GM21786 (cell line): ENCODE measurements at regions not wholly inside any gene's neighbourhood (a gene's known extent, or its start where the extent isn't known, plus 50 kb on each side); places are given as distances from the start of the nearest gene placed in this dataset.

Source experiments
- ATAC-seq: cut with Tn5 transposase; IDR thresholded peaks from one replicate; pipeline ENCODE4 v1.9.1; 2021; ENCODE audit not compliant: unreplicated experiment

DNA sequence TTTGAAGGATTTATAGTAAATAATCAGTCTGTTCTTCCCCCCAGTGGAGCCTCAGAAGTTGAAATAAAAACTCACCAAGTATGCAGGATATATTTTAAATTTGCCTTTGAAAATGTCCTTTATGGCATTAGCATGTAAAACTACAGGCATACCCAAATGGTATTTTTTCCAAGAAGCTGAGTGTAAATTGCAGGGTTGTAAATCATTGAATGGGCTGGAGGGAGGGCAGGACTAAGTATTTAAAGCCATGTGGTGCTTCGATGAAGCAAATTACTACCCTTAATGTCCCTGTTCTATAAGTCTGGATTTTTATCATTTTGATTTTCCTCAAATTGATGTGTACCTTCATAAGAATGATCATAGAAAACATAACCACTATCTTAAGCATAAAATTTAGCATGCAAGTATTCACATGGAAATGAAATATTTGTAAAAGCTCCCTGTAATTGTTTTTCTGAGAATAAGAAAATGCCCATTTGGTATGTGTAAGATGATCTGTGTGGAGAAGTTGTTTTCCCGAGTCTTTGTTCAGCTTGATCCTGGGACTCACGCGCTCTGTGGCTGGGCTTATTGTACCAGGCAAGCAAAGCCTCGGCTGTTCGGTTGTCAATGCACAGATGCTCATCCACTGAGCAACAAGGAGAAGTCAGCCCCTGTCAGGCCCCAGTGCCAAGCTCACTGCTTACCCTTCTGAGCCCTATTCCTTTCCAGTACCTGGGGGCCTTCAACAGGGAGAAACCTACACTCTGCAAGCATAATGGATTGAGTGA is 66.7 kb downstream of the CD164 start:
- ATAC-seq = no peak

DNA sequence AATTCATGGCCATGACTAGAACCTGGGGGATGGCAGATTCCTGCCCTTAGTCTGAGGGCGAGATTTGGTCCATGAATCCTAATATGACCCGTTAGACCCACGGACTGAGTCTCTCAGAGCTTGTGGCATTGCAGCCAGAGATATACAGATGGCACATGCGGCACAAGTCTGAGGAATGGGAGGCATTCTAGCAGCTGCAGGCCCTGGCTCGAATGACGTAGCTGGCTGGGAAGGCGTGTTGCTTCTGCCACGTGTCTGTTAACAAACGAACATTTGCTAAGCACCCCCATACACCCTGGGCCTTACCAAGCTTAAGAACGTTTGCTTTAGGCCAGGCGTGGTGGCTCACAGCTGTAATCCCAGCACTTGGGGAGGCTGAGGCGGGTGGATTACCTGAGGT is 68.0 kb downstream of the CD164 start:
- no peak for ATAC-seq

DNA sequence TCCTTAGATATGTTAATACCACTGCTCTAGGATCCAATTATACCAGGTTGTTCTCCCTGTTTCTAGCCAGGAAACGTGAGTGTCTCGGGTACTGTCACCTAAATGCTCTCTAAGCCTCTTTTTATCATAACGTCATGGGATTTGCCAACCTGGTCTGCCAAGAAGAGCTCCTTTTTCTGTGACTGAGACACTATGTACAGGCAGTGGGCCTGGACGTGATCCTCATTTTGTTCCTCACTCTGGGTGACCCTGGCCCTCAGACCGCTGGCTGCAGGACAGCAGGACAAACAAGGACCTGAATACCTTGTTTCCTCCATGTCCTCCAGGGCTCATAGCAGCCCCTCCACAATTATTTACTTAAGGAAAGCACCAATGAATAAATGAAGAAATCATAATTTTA is 69.1 kb downstream of the CD164 start:
- ATAC-seq = no peak

DNA sequence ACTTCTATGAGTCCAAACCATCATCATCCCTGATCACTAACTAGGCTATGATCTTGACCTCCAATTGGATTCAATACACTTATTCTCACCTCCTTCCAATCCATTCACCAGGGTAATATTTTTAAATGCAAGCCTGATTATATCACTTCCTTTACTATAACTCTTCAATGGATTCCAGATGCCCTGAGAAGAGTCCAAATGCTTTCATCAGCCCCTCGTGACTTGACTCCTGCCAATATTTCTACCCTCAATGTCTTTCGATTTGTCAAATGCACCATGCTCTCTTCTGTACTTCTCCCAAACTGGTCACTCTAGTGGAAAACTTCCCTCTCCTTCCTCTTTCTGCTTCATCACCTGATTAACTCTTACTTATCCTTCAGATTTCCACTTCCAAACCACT is 70.8 kb downstream of the CD164 start:
- no peak for ATAC-seq

DNA sequence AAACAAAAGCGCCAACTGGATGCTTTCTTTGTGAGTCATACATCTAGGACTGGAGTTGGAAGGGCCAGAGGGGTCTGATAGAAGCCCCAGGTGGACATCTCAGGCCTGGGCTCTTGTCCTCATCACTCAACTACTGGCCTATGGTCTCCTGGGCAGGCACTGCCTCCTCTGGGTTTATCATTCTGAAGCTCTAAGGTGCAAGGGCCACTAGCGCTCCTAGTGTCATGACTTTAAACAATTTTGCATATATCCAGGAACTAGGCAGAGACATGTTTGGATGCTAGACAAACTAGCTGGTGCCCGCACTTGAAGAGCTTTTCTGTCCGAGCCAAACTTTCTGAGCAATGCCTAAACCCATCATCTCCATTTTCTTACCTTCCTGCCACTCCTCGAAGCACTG is 72.3 kb downstream of the CD164 start:
- ATAC-seq = no peak

DNA sequence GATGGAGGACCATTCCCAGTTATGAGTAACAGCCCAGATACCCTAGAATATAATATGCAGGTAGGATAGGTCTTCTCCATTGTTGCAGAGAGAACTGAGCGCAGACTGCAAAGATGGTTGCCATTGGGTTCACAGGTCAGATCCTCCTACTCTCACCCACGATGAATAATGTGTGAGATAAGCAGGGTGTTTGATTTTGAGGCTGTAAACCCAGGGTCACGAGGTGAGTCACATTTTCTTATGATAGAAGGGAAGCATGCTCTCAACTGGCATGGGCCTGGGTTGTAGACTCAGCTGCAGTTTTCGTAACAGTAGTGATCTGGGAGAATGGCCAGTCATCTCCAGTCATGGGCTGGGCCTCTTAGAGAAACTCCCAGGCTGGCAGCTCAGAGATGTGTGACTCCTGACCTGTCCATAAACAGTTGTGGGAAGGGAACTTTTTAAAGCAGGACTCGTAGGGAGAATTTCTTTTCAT is 74.2 kb downstream of the CD164 start:
- no peak for ATAC-seq

DNA sequence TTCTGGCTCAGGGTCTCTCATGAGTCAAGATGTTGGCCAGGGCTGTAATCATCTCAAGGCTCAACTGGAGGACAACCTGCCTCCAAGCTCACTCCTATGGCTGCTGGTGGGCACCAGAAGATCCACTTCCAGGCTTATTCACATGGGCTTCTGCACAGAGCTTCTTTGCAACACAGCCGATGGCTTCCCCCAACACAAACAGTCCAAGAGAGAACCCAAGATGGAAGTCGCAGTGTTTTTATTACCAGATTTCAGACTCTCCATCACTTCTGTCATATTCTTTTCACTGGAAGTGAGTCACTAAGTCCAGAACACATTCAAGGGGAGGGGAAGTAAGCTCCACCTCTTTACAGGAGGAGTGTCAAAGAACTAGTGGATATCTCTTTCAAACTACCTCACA is 75.5 kb downstream of the CD164 start:
- ATAC-seq = no peak

DNA sequence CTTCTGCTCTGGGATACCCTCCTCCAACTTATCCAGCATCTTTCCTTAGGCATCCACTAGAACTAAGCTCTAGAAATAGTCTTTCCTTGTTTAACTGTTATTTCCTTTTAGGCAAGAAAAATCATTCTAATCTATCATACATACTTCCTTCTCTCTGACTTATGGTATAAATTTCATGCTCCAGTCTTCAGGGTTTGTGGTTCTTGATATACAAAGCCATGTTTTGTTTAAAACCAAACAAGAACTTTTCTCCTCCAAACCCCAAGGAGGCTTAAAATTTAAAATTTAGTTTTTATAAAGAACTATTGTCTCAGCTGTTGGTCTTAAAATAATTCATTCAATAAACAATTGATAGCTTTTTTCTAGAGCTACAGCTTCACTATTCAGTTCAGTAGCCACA is 77.2 kb downstream of the CD164 start:
- no peak for ATAC-seq

DNA sequence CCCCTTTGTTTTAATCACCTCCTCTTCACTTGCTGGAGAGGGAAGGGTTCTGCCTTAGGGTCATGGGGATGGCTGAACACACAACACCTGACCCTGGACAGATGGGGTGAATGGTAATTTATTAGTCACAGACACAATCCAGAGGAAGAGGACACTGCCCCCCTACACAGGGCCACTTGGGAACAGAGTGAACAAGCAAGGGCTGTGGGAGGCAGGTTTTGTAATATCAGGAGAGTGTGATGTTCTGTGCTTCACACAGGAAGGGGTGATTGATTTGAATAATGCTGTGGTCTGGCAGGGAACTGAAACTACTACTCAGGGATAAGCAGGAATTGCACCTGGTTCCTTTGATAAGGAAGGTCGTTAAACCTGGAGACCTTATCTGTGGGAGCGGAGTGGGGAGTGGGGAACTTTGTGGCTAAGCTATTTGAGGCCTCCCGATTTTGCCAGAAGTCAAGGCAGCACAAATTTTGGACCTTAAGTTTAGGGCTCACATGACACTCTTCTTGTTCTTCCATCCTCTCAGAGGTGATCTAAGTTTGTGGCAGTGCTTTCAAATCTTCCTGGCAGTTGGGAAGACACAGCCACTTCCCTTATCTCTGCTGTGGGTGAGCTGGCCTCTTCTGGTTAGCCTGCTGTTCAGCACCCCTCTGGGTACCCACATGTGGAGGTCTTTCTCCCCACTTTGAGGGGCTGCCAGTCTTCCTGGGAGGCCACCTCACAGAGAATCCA is 77.8 kb downstream of the CD164 start:
- peak; percentile 60 for ATAC-seq

DNA sequence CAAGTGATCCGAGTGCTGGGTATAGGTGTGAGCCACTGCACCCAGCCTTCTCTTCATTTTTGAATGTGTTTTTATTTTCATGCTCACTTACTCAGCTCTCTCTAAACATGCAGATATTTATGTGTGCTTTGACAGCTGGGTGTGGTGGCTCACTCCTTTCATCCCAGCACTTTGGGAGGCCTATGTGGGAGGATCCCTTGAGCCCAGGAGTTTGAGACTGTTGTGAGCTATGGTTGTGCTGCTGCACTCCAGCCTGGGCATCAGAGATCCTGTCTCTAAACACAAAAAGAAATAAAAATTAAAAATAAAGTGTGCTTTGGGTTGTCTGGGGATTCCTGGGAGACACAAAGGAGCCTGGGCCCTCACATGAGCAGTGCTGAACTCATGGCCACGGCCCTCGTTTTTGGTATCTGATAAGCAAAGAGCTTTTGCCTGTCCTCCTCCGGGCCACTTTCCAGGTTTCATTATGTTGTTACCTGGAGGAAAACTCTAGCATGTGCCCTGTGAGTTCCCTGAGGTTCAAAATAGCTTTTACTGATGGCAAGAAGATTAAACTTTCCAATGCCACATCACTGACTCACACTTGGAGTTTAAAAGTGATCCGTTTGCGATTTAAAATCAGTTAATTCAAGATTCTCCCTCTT is 78.5 kb downstream of the CD164 start:
- no peak for ATAC-seq

DNA sequence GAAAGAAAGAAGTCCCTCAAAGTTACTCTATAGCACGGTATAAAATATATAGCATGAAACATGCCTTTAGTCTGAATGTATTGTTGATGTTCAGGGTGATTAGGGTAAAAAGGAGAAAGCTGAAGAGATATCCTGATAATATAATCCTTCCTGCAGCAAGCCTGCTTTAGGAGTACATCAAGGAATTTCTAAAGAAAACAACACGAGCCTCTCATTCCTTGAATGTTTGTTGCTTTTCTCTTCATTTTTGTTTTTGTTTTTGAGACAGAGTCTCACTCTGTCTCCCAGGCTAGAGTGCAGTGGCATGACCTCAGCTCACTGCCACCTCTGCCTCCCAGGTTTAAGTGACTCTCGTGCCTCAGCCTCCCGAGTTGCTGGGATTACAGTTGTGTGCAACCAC is 79.1 kb downstream of the CD164 start:
- ATAC-seq = no peak

DNA sequence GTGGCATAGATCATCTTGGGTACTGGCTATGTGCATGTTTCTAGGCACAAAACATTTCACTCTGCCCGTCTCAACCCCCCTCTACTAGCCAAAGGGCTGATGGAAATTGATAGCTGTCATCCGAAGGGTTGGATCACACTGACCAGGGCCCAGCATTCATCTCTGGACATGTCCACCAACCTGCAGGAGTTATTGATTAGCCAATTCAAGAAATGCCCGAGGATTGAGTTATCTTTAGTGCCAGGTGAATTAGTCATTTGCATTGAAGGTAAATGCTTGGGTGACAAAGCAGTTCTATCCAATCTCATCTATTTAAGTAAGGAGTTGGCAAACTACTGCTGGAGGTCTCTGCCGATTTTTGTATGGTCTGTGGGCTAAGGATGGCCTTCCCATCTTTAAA is 80.1 kb downstream of the CD164 start:
- no peak for ATAC-seq

DNA sequence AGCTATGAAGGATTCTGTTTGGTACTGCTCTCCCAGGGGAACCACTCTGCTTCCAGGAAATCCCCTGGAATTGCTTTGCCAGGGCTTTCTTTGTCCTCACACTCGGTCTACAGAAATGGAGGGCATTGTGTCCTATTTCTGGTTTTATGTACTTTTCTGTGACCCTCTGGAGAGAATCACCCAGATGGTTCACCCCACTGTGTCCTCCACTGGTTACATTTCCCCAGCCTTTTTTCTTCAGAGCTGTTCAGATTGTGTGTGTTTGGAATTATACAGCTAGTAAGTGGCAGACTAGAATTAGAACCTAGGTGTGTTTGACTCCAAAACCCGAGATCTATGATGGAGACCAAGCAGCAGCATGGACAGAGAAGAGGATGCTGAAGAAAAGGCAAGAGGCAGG is 80.8 kb downstream of the CD164 start:
- ATAC-seq = no peak

DNA sequence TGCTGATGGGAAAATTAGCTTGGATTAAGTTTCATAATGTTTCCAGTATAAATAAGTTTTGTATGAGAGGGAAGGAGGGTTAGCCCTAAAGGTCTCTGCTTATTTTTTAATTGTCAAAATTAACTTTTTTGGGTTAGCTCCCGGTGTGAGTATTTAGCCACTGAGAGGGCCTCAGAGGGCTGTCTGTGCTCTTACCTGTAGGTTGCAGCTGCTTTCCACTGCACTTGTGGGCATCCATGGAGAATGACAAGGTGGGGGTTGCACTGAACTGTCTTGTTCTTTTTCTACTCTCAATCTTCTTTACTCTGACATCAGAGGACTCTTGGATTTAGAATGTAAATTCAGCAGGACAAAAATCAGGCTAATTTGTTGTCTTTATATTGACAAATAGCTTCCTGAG is 81.4 kb downstream of the CD164 start:
- ATAC-seq = no peak

DNA sequence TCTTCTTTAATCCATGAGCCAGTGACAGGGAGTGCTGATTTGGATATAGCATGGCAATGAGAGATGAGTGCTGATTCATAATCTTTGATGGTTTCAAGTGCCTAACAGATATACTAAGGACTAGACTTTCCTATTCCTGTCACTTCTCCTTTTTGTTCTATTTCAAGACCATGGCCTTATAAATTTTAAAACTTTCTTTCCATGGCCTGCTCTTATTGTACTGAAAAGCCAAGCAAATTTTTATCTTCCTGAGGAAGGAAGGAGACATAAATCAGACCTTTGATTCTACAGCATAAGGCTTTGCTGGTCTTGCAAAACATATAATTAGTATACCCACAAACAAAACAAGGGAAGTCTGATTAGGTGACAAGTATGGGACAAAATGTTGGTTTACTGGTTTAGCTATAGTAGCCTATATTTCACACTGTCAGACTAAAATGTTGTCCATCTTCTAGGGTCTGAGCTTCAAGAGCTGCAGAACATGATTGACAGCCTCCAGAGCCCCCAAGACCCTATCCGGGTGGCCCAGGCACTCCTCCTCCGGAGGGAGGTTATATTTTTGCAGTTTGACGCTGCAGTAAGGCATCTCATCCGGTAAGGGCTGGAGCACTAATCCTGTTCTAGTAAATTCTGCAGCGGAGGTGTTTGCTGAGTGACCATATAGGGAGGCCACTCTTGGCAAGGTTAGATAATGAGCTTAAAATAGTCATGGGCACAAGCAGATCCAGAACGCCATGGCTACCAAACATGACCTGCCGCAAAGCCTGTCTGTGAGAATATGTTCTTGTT is 82.3 kb downstream of the CD164 start:
- no peak for ATAC-seq

DNA sequence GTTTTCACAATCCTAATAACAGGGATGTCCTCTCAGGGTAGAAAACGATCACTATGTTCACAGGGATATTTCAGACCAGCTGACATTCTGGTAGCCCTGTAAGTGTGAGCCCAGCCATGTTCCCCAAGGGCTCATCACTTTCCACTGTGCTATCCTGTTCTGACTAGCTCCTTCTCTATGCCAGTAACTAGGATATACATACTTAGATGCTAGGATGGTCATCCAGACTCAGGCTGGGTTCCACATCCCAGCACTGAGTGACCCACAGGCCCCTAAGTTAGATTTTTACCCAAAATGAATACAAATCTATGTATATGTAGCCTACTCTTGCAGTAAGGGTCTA is 83.0 kb downstream of the CD164 start:
- no peak for ATAC-seq

DNA sequence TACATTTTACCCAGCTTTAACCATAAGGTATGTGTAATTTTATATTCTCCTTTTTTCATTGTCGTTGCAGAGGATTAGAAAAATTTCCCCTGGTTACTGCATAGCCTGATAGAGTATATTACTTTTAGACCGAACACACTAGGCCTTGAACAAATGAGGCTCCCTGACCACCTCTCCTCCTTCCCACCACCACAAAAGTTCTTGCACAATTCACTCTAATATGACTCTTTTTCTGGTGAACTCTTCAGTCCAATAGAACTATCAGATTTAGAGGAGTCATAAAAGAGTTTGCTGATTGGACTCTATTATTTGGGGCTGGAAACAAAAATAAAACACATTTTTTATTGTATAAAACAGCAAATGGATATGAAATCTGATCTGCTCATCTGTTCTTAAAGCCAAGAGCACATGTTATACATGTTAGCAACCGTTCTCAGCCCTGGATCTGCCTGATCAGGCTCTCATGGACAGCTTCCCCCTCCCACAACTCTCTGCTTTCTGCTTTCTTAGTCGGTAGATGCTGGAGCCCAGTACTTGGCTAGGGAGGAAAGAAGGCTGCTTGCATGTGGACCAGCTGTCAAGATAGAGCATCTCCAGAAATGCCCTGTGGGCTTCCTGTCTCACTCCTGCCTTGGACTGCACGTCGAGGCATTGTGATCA is 83.5 kb downstream of the CD164 start:
- no peak for ATAC-seq

DNA sequence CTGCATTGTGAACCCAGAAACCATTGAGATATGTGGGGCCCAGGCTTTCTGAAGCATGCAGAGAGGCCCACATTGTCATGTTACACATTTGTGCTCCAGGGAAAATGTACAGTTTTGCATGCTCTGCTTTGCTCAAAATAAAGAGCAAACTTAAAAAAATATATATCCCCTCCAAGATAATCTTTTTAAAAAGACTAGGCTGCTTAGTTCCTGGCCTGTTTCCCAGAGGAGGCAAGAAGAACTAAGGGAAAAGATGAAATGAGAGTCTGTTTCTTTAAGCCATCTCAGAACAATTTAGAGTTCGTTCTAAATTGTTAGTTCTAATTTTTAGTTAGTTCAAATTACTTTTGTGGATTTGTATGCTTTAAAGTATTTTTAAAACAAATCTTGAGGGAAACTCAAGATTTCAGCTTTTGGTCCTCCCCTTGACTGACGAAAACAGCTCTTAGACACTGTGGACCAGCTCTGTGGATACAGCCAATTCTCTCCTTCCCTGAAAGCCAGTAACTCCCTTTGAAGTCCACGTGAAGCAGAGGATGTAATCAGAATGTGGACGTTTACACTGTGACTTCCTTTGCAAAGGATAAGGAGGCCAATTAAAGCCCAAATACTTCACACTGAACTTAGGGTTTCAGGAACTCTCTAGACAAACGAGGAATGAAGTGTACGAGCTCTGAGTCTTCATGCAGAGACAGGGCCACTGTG is 84.7 kb downstream of the CD164 start:
- no peak for ATAC-seq

DNA sequence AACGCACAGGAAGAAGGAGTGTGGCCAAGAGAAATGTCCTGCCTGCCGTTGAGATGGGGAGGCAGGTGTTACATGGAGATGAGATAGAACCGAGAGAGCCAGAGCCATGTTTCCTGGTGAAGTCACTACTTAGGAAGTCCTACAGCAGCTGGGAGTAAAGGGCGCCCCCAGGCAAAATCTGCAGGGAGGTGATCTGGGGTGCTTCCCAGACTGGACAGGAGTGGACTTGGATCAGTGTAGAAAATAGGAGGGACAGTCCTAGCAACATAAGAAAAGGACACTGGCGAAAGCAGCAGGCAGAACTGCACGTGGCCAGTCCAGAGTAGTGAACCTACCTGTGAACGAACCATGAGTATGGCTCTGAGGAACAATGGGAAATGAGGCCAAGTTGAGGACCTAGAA is 85.3 kb downstream of the CD164 start:
- no peak for ATAC-seq

DNA sequence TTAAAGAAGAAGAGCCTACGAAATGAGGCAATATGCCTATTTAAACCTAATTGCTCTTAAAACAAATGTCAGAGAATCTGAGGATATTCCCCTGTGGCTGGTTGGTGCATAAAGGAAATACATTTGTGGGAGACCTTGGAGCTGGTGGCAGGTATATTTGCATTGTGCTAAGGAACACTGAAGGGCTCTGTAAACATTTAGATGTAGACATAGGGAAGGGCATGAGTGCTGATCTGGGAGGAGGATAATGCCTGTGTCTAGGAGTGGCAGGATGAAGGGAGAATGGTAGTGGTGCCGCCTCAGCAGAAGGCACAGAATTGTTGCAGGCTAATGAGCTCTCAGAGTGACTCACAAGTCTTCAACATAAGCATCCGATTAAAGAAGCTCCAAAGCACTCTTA is 85.8 kb downstream of the CD164 start:
- ATAC-seq = no peak
